ENCODE measurements at regions not wholly inside any gene's neighbourhood (a gene's known extent, or its start where the extent isn't known, plus 50 kb on each side); places are given as distances from the start of the nearest gene placed in this dataset.
A peak's percentile ranks its signal among the peaks of the same experiment; 100 is the strongest.

DNA sequence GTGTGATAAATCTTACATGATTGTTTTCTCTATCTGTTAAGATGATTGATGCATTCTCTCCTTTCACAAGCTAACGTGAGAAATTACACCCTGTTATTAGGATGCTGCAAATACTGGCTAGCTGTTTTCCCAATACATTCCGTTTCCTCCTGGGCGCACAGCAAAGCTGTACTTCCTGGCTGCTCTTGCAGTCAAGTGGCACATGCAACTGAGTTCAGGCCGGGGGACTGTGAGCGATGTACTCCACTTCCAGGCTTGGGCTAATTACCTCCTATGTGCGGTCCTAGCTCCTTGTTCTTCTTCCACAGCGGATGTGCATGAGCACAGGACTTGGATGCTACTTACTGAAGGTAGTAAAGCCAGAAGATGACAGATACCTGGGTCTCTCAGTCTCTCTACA, 234.9 kb upstream of the SESN3 start:
- H3K36me3 ChIP-seq = no peaks in the 10 kb centered on the region
- H3K9me3 ChIP-seq (replicated peaks) = no peaks in the 10 kb centered on the region
- TF ChIP-seq, protein P1, sequence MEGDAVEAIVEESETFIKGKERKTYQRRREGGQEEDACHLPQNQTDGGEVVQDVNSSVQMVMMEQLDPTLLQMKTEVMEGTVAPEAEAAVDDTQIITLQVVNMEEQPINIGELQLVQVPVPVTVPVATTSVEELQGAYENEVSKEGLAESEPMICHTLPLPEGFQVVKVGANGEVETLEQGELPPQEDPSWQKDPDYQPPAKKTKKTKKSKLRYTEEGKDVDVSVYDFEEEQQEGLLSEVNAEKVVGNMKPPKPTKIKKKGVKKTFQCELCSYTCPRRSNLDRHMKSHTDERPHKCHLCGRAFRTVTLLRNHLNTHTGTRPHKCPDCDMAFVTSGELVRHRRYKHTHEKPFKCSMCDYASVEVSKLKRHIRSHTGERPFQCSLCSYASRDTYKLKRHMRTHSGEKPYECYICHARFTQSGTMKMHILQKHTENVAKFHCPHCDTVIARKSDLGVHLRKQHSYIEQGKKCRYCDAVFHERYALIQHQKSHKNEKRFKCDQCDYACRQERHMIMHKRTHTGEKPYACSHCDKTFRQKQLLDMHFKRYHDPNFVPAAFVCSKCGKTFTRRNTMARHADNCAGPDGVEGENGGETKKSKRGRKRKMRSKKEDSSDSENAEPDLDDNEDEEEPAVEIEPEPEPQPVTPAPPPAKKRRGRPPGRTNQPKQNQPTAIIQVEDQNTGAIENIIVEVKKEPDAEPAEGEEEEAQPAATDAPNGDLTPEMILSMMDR (IDR thresholded peaks at IDR 0.05; ENCODE audit: borderline replicate concordance) = no peak
- H3K4me1 ChIP-seq = no peaks in the 10 kb centered on the region
- H3K27me3 ChIP-seq (ENCODE audit: low read depth) = no peaks in the 10 kb centered on the region
- DNase-seq = no peak
- intact Hi-C loops (cut with micrococcal nuclease) = no loop called here
- H3K4me3 ChIP-seq = no peak overlapping the region
- H3K27ac ChIP-seq (replicated peaks) = no peak overlapping the region

DNA sequence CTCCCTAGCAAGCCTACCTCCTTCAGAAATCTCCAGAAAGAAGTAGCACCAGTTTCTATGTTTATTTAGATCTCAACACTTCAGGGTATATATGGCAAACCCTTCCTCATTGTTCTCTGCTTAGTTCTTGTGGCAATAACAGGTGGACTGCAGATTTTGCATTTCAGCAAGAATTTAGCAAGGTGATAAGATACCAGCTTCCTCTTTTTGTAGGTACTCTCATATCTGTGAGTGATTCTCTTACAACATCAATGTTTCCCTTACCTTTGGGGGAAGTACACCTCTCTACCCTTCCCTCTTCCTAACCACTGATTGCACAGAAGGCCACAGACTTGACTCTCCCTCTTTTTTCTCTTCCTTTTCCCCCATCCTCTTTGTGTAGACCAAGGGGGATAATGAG, 230.9 kb upstream of the SESN3 start:
- no peak overlapping the region for H3K4me3 ChIP-seq
- H3K27me3 ChIP-seq (ENCODE audit: low read depth) = no peaks in the 10 kb centered on the region
- intact Hi-C loops (cut with micrococcal nuclease) = no loop called here
- DNase-seq = no peak
- peaks cover 12% of the 10 kb centered on the region for H3K4me1 ChIP-seq
- TF ChIP-seq, protein P1 (IDR thresholded peaks at IDR 0.05; ENCODE audit: borderline replicate concordance) = no peak
- no peaks in the 10 kb centered on the region for H3K9me3 ChIP-seq (replicated peaks)
- no peaks in the 10 kb centered on the region for H3K36me3 ChIP-seq
- H3K27ac ChIP-seq (replicated peaks) = no peak overlapping the region

DNA sequence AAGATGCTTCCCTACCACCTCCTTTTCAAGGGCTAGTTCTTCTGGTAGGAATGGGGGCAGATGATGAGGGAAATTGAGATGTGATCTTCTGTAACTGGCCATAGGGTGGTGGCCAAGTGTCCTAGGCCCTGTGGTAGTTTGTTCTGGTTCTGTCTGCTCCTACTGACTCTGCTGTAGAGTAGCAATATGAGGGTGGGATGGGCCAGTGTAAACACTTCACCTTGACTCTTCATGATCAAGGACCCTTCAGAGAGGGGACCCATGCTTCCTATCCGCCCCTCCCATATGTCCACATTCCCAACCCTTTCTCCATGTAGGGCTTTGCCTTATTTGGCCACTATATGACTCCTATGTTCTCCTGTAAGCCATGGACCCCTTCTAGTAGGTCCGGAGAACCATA, 230.3 kb upstream of the SESN3 start:
- Histone ChIP-seq H3K9me3 (replicated peaks) (no peaks in the 10 kb centered on the region), H3K27me3 (ENCODE audit: low read depth) (no peaks in the 10 kb centered on the region), H3K27ac (replicated peaks) (no peak overlapping the region), H3K4me1 (peaks cover 12% of the 10 kb centered on the region), H3K4me3 (no peak overlapping the region), H3K36me3 (no peaks in the 10 kb centered on the region)
- intact Hi-C loops (cut with micrococcal nuclease) = no loop called here
- no peak for DNase-seq
- TF ChIP-seq, protein P1 (IDR thresholded peaks at IDR 0.05; ENCODE audit: borderline replicate concordance) = no peak

DNA sequence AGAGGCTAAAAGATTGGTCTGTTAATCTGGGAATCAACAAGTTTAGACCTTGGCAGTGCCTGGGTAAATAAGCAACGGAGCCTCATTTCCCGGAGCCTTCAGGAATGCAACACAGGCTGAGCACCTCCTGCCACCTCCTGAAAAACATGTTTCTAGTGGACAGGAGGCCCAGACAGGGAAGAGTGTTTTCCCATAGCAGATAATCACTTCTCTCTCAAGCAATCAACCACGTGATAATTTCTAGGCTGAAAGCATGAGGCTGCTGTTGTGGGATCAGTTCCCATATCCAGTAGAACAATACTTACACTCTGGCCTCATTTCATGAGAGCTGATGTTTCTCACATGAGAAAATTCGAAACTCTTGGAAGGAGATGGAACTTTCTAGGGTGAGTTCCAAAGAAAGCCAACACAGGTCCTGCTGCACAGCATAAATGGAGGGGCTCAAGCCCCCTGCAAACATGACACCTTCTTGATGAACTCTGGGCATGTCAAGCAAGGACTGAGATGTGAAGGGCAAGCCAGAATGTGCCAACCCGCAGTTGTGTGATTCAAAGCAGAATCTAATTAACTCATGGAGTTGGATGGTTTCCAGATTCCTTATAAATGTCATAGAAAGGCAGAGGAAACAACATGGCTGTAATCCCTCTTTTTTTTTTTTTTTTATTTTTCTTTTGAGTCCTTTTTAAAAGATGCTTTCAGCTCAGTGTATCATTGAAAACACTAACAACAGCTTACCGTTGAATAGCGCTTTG, 228.5 kb upstream of the SESN3 start:
- no peaks in the 10 kb centered on the region for H3K36me3 ChIP-seq
- H3K4me1 ChIP-seq = peaks cover 12% of the 10 kb centered on the region
- H3K4me3 ChIP-seq = no peak overlapping the region
- H3K9me3 ChIP-seq (replicated peaks) = no peaks in the 10 kb centered on the region
- peak overlapping the region; percentile 5 for H3K27ac ChIP-seq (replicated peaks)
- H3K27me3 ChIP-seq (ENCODE audit: low read depth) = no peaks in the 10 kb centered on the region
- DNase-seq = no peak
- intact Hi-C loops (cut with micrococcal nuclease) = no loop called here
- TF ChIP-seq, protein P1 (IDR thresholded peaks at IDR 0.05; ENCODE audit: borderline replicate concordance) = no peak

DNA sequence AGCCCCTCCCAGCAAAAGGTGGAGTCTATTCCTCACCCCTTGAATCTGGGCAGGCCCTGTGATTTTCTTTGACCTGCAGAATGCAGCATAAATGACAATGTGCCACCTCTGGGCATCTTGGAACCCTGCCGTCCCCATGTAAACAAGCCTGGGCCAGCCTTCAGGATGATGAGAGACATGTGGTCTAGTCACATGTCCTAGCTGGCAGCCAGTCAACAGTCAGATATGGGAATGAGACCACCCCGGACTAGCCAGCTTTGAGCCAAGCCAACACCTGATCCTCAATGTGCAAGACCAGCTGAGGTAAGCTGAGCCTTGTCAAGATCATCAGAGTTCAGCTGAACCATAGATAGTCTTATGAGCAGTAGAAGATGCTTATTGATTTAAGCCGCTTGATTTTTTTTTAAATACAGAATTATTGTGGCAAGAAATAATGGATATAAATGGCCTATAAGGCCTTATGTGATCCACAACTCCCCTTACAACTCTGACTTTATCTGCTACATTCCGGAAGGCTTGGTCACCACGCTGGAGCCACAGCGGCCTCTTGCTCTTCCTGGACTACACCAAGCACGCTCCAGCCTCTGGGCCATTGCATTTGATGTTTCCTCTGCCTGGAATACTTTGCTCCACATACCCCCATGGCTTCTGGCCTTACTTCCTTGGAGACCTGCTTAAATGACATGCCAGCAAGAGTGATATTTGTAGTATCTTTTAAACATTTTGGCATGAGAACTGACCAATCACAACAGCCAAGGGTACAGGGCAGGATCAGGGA, 225.9 kb upstream of the SESN3 start:
- intact Hi-C loops (cut with micrococcal nuclease) = no loop called here
- no peak overlapping the region for H3K27ac ChIP-seq (replicated peaks)
- H3K4me1 ChIP-seq = peaks cover 30% of the 10 kb centered on the region
- no peak for DNase-seq
- no peak overlapping the region for H3K4me3 ChIP-seq
- peaks cover 3% of the 10 kb centered on the region for H3K9me3 ChIP-seq (replicated peaks)
- H3K27me3 ChIP-seq (ENCODE audit: low read depth) = no peaks in the 10 kb centered on the region
- H3K36me3 ChIP-seq = no peaks in the 10 kb centered on the region
- TF ChIP-seq, protein P1 (IDR thresholded peaks at IDR 0.05; ENCODE audit: borderline replicate concordance) = no peak

All from left ventricle myocardium inferior (tissue), 1 donor.